Left ventricle myocardium inferior (tissue), 1 donor: ENCODE measurements at regions not wholly inside any gene's neighbourhood (a gene's known extent, or its start where the extent isn't known, plus 50 kb on each side); places are given as distances from the start of the nearest gene placed in this dataset.

ENCODE experiments used
- DNase-seq: peaks from one replicate; pipeline ENCODE4 v3.0.0-alpha.2; 2020
- H3K27ac ChIP-seq: fragments of 200-600 bp; replicated peaks from 2 replicates; pipeline ENCODE4 v1.8.0; 2021
- H3K27me3 ChIP-seq: fragments of 200-600 bp; 2 replicates; pipeline ENCODE4 v1.8.0; 2021; ENCODE audit warnings: low read depth
- H3K36me3 ChIP-seq: fragments of 200-600 bp; 2 replicates; pipeline ENCODE4 v1.8.0; 2021
- H3K4me1 ChIP-seq: fragments of 200-600 bp; 2 replicates; pipeline ENCODE4 v1.8.0; 2021
- H3K4me3 ChIP-seq: fragments of 200-600 bp; 2 replicates; pipeline ENCODE4 v1.8.0; 2021; ENCODE audit warnings: mild to moderate bottlenecking, moderate library complexity
- H3K9me3 ChIP-seq: fragments of 200-600 bp; replicated peaks from 2 replicates; pipeline ENCODE4 v1.8.0; 2021
- intact Hi-C: fragments of 100-400 bp; cut with micrococcal nuclease; formaldehyde crosslinking; loops from one replicate; pipeline ENCODE4 v1.11.0; 2022
- TF ChIP-seq, protein P1 (sequence below): fragments of 200-600 bp; IDR thresholded peaks from 2 replicates; pipeline ENCODE4 v1.8.0; 2021; ENCODE audit warnings: antibody characterized with exemption, mild to moderate bottlenecking, borderline replicate concordance
- donor health status: DM: no; HTN: yes; CAD: no; lungs with severe emphysema.

DNA sequence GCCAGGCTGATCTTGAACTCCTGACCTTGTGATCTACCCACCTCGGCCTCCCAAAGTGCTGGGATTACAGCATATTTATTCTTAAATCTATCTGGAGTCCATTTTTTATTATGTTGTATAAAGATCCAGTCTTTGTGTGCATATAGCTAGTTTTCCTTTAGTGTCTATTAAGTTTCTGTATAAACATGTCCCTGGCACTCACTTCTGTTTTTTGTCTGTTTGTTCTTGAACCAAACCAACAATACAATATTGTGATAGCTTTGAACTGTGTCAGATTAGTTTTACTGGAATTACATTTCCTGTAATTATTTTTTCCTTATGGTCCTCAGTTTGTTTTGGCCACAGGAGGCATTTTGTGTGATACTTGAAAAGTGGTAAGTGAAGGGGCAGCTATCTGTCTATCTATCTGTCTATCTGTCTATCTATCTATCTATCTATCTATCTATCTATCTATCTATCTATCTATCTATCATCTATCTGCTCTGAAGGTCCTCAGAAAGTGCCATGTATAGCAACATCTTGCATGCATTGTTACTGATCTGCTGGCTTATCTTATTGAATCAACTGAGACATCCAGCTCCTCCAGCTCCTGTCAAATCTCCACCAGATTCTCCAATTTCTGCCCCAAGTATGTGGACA is 70.9 kb upstream of the ACVR1 start:
- TF ChIP-seq, protein P1, sequence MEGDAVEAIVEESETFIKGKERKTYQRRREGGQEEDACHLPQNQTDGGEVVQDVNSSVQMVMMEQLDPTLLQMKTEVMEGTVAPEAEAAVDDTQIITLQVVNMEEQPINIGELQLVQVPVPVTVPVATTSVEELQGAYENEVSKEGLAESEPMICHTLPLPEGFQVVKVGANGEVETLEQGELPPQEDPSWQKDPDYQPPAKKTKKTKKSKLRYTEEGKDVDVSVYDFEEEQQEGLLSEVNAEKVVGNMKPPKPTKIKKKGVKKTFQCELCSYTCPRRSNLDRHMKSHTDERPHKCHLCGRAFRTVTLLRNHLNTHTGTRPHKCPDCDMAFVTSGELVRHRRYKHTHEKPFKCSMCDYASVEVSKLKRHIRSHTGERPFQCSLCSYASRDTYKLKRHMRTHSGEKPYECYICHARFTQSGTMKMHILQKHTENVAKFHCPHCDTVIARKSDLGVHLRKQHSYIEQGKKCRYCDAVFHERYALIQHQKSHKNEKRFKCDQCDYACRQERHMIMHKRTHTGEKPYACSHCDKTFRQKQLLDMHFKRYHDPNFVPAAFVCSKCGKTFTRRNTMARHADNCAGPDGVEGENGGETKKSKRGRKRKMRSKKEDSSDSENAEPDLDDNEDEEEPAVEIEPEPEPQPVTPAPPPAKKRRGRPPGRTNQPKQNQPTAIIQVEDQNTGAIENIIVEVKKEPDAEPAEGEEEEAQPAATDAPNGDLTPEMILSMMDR: no peak
- no peaks in the 10 kb centered on the region for H3K36me3 ChIP-seq
- DNase-seq: no peak
- intact Hi-C loops: no loop called here
- H3K4me3 ChIP-seq: no peak overlapping the region
- H3K27me3 ChIP-seq: no peaks in the 10 kb centered on the region
- no peaks in the 10 kb centered on the region for H3K4me1 ChIP-seq
- H3K9me3 ChIP-seq: no peaks in the 10 kb centered on the region
- no peak overlapping the region for H3K27ac ChIP-seq

DNA sequence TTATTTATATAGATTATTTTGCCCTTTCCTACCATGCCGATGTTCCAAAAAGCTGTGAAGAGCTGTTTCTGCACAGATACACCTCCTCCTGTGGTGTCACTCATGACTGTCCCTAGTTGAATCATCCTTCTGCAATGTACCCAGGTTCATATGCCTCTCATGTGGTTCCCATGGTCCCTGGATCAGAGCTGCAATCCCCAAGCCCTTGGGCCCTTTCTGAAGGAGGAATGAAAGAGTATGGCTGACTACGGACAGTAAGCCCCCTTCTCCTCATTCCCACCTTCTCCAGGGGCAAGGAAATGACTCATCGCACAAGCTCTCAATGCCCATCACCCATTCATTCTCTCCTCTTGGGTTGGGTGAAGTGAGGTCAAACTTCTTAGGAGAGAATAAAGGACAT is 63.9 kb upstream of the ACVR1 start:
- TF ChIP-seq, protein P1: no peak
- Histone ChIP-seq H3K4me3 (no peak overlapping the region), H3K27ac (no peak overlapping the region), H3K9me3 (no peaks in the 10 kb centered on the region), H3K27me3 (no peaks in the 10 kb centered on the region), H3K36me3 (no peaks in the 10 kb centered on the region), H3K4me1 (peaks cover 11% of the 10 kb centered on the region)
- no peak for DNase-seq
- intact Hi-C loops: no loop called here

DNA sequence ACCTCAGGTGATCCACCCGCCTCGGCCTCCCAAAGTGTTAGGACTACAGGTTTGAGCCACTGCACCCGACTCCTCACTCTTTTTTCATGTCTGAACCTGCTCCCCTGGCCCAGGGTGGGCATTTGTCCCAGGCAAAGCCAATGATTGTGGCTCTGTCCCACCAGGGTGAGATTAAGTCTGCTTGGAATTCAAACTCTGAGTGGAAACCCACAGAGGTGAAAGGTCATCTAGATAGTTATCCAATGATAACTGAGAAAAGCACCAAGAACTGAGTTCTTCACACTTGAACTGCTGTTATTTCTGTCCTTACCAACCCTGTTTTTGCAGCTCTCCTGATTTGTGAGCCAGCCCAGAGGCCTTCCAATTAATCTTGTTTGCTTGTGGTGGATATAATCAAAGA is 62.4 kb upstream of the ACVR1 start:
- DNase-seq: no peak
- H3K36me3 ChIP-seq: no peaks in the 10 kb centered on the region
- intact Hi-C loops: no loop called here
- H3K4me1 ChIP-seq: peaks cover 15% of the 10 kb centered on the region
- TF ChIP-seq, protein P1: no peak
- no peaks in the 10 kb centered on the region for H3K27me3 ChIP-seq
- no peak overlapping the region for H3K27ac ChIP-seq
- H3K4me3 ChIP-seq: no peak overlapping the region
- no peaks in the 10 kb centered on the region for H3K9me3 ChIP-seq

DNA sequence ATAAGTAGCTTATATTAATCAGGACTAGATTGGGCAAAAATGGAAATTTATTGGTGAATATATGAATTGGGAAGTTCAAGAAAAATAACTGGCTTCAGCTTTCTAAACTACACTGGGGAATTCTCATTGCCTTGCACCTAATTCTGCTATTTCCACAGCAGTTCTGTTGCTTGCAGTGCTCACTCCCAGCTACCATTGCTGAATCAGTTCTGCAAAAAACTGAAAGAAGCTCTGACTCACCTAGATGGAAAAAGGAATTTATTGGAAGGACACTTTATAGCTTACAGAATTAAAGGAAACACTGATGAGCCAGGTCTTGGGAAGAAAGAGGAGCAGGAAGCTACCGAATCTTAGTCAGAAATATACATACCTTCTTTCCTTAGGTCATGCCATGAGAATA is 60.3 kb upstream of the ACVR1 start:
- Histone ChIP-seq H3K36me3 (no peaks in the 10 kb centered on the region), H3K4me1 (peaks cover 15% of the 10 kb centered on the region), H3K9me3 (no peaks in the 10 kb centered on the region), H3K27ac (no peak overlapping the region), H3K4me3 (no peak overlapping the region), H3K27me3 (no peaks in the 10 kb centered on the region)
- no peak for DNase-seq
- intact Hi-C loops: no loop called here
- TF ChIP-seq, protein P1: no peak

DNA sequence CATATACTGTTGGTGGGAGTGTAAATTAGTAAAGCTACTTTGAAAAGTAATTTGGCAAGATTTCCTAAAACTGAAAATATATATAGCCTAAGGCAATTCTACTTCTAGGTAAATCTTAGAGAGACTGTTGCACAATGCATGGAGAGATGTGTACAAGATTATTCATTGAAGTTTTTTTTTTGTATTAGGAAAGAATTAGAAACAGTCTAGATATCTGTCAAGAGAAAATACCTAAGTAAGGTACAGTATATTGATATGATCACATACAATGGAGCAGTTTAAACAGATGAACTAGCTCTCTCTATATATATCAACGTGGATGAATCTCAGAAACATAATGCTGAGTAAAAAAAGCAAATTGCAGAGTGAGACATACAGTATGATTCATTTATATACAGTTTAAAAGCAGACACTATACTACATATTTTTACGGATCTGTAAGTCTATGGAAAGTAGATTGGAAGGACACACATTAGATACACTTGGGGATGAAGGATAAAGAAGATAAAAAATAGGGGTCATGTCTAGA is 59.3 kb upstream of the ACVR1 start:
- TF ChIP-seq, protein P1: no peak
- no peaks in the 10 kb centered on the region for H3K36me3 ChIP-seq
- no peaks in the 10 kb centered on the region for H3K9me3 ChIP-seq
- intact Hi-C loops: no loop called here
- H3K4me3 ChIP-seq: no peak overlapping the region
- DNase-seq: no peak
- no peak overlapping the region for H3K27ac ChIP-seq
- H3K4me1 ChIP-seq: peaks cover 15% of the 10 kb centered on the region
- no peaks in the 10 kb centered on the region for H3K27me3 ChIP-seq
